Panc1 (cell line): ENCODE measurements at regions not wholly inside any gene's neighbourhood (a gene's known extent, or its start where the extent isn't known, plus 50 kb on each side); places are given as distances from the start of the nearest gene placed in this dataset.

ENCODE experiments used
- ATAC-seq: fragments of 200-7000 bp; cut with Tn5 transposase; 2 replicates; pipeline ENCODE4 v1.9.1; 2020; ENCODE audit warnings: mild to moderate bottlenecking, moderate library complexity
- BruUV-seq: library from RNA; stranded (reverse); fragments of 400-500 nt; replicated peaks from 2 replicates; lab custom pipeline; 2021; lab: Mats Ljungman, UMichigan
- CTCF ChIA-PET: fragments of 300-600 bp; sonication (Branson Sonifier 250); formaldehyde crosslinking; loops from one replicate; lab custom pipeline; 2022; ENCODE audit warnings: antibody characterized with exemption; lab: Charles Lee
- POLR2A ChIA-PET: fragments of 300-600 bp; sonication (Branson Sonifier 250); formaldehyde crosslinking; loops from one replicate; lab custom pipeline; 2022; ENCODE audit warnings: antibody characterized with exemption; lab: Charles Lee
- DNase-seq: peaks from one replicate; pipeline ENCODE4 v3.0.0-alpha.2; 2010; ENCODE audit warnings: low read depth, low spot score
- H3K27ac ChIP-seq: 2 replicates; pipeline ENCODE4 v1.5.1; 2011; ENCODE audit warnings: mild to moderate bottlenecking, low read length, inconsistent platforms
- H3K27me3 ChIP-seq: fragments of 200-500 bp; sonication (Bioruptor generic); 2 replicates; pipeline ENCODE4 v1.6.0; 2014; ENCODE audit warnings: low read length, inconsistent platforms; ENCODE audit not compliant: control insufficient read depth, insufficient read depth
- H3K36me3 ChIP-seq: fragments of 200-500 bp; sonication (Bioruptor generic); 2 replicates; pipeline ENCODE4 v1.5.1; 2014; ENCODE audit warnings: inconsistent platforms, mild to moderate bottlenecking, low read length, moderate library complexity; ENCODE audit not compliant: control insufficient read depth, insufficient read depth
- H3K4me1 ChIP-seq: 2 replicates; pipeline ENCODE4 v1.5.1; 2011; ENCODE audit warnings: inconsistent platforms, mild to moderate bottlenecking, low read length, moderate library complexity; ENCODE audit not compliant: control insufficient read depth, insufficient read depth
- H3K4me3 ChIP-seq, 2 experiments: 2 replicates each; pipeline ENCODE4 v1.5.1; 2011 to 2012; ENCODE audit warnings: low read depth in 2 of 2, low read length in 2 of 2, mild to moderate bottlenecking in 2 of 2, inconsistent platforms in 1 of 2, moderate library complexity in 1 of 2
- H3K9me3 ChIP-seq: fragments of 200-500 bp; sonication (Bioruptor generic); 2 replicates; pipeline ENCODE4 v1.5.1; 2014; ENCODE audit warnings: low read depth, mild to moderate bottlenecking, inconsistent platforms, low read length, moderate library complexity; ENCODE audit not compliant: control insufficient read depth, insufficient read depth
- CTCF ChIP-seq: fragments of 450-650 bp; IDR thresholded peaks from 2 replicates; pipeline ENCODE4 v1.5.1; 2017; ENCODE audit warnings: mild to moderate bottlenecking
- POLR2AphosphoS5 ChIP-seq: IDR thresholded peaks from 2 replicates; pipeline ENCODE4 v1.6.1; 2012; ENCODE audit warnings: mild to moderate bottlenecking, low read depth, low read length, moderate library complexity
- SIN3A ChIP-seq: IDR thresholded peaks from 2 replicates; pipeline ENCODE4 v1.6.1; 2012; ENCODE audit warnings: low read depth, mild to moderate bottlenecking, low read length, moderate library complexity, borderline replicate concordance; ENCODE audit not compliant: insufficient read depth
- TCF7L2 ChIP-seq: IDR thresholded peaks from 2 replicates; pipeline ENCODE4 v1.6.1; 2011; ENCODE audit warnings: mild to moderate bottlenecking, low read depth, low read length, inconsistent platforms
- in situ Hi-C: cut with HindIII; loops from 2 replicates; pipeline ENCODE4 v1.10.0; 2016; ENCODE audit warnings: low sequenced_read_pairs, low pct_unique_long_range_greater_than_20kb
- intact Hi-C: fragments of 100-400 bp; cut with micrococcal nuclease; formaldehyde crosslinking; loops from one replicate; pipeline ENCODE4 v1.10.0; 2022; ENCODE audit not compliant: unreplicated experiment
- TF ChIP-seq, protein P1 (sequence below), 2 experiments: IDR thresholded peaks; 2 replicates each; pipeline ENCODE4 v1.6.1; 2011 to 2012; ENCODE audit warnings: low read depth in 2 of 2, control low read depth in 1 of 2, low read length in 1 of 2, mild to moderate bottlenecking in 1 of 2, moderate library complexity in 1 of 2; ENCODE audit not compliant: insufficient read depth in 1 of 2

DNA sequence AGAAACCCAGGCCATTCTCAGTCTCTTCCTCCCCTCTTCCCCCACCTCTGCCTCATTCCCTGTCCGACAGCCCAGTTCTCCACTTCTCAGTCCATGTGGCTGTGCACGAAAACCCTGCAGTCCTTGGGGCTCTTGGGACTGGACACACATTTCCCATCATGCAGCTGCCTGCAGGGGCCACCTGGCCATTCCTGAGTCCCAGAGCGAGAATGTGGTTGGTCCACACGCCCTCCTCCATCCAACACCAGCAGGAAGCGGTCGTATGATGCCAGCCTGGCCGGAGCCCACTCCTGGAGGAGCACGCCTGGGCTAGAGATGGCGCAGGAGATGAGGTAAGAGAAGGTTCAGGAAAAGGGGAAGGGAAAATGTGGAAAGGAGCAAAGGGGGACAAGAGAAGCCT is 222.5 kb downstream of the USP6NL start:
- Histone ChIP-seq H3K4me3 (no peak overlapping the region), H3K27me3 (no peaks in the 10 kb centered on the region), H3K36me3 (no peaks in the 10 kb centered on the region), H3K4me1 (no peaks in the 10 kb centered on the region), H3K9me3 (no peaks in the 10 kb centered on the region), H3K27ac (no peak overlapping the region)
- DNase-seq (no peak), ATAC-seq (no peak)
- TF ChIP-seq POLR2AphosphoS5 (no peak), TCF7L2 (no peak), CTCF (no peak), SIN3A (no peak)
- TF ChIP-seq, protein P1, sequence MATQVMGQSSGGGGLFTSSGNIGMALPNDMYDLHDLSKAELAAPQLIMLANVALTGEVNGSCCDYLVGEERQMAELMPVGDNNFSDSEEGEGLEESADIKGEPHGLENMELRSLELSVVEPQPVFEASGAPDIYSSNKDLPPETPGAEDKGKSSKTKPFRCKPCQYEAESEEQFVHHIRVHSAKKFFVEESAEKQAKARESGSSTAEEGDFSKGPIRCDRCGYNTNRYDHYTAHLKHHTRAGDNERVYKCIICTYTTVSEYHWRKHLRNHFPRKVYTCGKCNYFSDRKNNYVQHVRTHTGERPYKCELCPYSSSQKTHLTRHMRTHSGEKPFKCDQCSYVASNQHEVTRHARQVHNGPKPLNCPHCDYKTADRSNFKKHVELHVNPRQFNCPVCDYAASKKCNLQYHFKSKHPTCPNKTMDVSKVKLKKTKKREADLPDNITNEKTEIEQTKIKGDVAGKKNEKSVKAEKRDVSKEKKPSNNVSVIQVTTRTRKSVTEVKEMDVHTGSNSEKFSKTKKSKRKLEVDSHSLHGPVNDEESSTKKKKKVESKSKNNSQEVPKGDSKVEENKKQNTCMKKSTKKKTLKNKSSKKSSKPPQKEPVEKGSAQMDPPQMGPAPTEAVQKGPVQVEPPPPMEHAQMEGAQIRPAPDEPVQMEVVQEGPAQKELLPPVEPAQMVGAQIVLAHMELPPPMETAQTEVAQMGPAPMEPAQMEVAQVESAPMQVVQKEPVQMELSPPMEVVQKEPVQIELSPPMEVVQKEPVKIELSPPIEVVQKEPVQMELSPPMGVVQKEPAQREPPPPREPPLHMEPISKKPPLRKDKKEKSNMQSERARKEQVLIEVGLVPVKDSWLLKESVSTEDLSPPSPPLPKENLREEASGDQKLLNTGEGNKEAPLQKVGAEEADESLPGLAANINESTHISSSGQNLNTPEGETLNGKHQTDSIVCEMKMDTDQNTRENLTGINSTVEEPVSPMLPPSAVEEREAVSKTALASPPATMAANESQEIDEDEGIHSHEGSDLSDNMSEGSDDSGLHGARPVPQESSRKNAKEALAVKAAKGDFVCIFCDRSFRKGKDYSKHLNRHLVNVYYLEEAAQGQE (IDR thresholded peaks at IDR 0.05; ENCODE audit: insufficient read depth in 1 of 2, low read depth in 2 of 2, low read length in 1 of 2), result no peak
- intact Hi-C loops (no loop called here), in situ Hi-C loops (no loop called here)
- POLR2A ChIA-PET, result no interaction called here
- no TSS peak for BruUV-seq
- CTCF ChIA-PET, result no interaction called here

DNA sequence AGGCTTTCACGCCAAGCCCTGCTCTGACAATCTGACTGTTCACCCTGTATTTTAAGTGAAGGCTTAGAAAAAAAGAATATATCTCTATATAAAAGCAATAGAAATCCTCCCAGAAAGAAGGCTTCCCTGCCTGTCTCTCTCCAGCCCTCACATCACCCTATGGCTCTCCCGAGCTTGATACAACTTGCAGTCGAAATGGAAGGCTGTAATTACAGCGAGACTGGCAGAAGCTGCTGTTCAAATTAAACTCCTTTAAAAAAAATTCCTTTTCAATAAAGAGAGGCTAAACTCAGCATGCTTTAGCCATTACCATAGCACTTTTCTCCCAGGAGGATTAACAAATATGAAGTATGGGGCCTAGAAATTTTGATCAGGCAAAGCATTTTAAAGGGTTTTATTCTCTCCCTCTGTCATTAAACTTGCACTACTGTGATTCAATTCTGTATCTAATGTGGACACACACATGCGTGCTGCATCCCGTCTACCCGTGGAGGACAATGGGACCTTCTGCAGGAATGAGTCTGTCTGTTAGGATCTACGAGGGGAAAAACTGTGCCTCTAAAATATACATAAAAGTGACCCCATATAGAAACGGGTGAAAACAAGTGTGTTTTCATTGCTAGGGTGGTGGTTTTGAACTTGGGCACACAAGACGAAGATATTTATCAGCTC is 223.8 kb downstream of the USP6NL start:
- Histone ChIP-seq H3K36me3 (no peaks in the 10 kb centered on the region), H3K4me3 (no peak overlapping the region), H3K27ac (no peak overlapping the region), H3K9me3 (no peaks in the 10 kb centered on the region), H3K4me1 (no peaks in the 10 kb centered on the region), H3K27me3 (no peaks in the 10 kb centered on the region)
- no peak for TF ChIP-seq SIN3A
- TF ChIP-seq, protein P1 (IDR thresholded peaks at IDR 0.05; ENCODE audit: insufficient read depth in 1 of 2, low read depth in 2 of 2, low read length in 1 of 2), result no peak
- TF ChIP-seq POLR2AphosphoS5, result no peak
- TF ChIP-seq TCF7L2, result no peak
- TF ChIP-seq CTCF, result no peak
- no peak for ATAC-seq
- intact Hi-C loops (no loop called here), in situ Hi-C loops (no loop called here)
- BruUV-seq, result no TSS peak
- CTCF ChIA-PET, result no interaction called here
- POLR2A ChIA-PET, result no interaction called here
- DNase-seq, result no peak
